Gastrocnemius medialis (tissue), 4 donors: ENCODE measurements at regions not wholly inside any gene's neighbourhood (a gene's known extent, or its start where the extent isn't known, plus 50 kb on each side); places are given as distances from the start of the nearest gene placed in this dataset.

Experiments used
- POLR2A ChIP-seq, 2 donors: fragments of 450-650 bp; IDR thresholded peaks; one replicate each; pipeline ENCODE4 v1.6.1; 2017; ENCODE audit warnings: antibody characterized with exemption in 2 of 2, mild to moderate bottlenecking in 2 of 2, moderate library complexity in 2 of 2
- TF ChIP-seq, protein P1 (sequence below), 5 experiments: fragments of 450-650 bp in 3 of 5; fragments of 200-600 bp in 2 of 5; sonication (generic) in 2 of 5; IDR thresholded peaks in 4 of 5; conservative IDR thresholded peaks in 1 of 5; 1 replicate in 4 of 5; 2 replicates in 1 of 5; pipeline ENCODE4 v1.5.1; 2016 to 2019; ENCODE audit warnings: antibody characterized with exemption in 5 of 5, mild to moderate bottlenecking in 3 of 5, moderate library complexity in 3 of 5

DNA sequence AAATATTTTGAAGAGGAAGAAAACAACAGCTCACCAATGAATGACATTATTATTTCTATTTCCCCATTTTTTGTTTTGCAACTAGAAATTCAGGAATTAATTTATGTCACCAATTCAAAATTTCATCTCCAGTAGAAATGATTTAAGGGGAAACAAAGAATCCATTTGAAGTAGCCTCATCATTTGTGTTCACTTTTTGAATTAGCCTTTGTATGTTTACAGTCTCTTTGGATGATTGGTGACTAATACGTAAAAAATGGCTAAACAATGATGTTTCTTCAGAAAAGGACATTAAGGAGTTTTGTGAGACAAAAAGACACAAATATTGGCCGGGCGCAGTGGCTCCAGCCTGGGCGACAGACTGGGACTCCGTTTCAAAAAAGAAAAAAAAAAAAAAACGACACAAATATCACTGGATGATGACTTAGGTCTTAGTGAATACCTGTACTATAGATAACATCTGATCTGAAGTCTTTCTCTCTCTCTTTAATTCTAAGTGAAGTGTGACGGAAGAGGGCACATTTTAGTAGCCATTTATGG, 313.2 kb downstream of the PIK3C3 start:
- no peak for TF ChIP-seq POLR2A (IDR thresholded peaks at IDR 0.05)
- TF ChIP-seq, protein P1, sequence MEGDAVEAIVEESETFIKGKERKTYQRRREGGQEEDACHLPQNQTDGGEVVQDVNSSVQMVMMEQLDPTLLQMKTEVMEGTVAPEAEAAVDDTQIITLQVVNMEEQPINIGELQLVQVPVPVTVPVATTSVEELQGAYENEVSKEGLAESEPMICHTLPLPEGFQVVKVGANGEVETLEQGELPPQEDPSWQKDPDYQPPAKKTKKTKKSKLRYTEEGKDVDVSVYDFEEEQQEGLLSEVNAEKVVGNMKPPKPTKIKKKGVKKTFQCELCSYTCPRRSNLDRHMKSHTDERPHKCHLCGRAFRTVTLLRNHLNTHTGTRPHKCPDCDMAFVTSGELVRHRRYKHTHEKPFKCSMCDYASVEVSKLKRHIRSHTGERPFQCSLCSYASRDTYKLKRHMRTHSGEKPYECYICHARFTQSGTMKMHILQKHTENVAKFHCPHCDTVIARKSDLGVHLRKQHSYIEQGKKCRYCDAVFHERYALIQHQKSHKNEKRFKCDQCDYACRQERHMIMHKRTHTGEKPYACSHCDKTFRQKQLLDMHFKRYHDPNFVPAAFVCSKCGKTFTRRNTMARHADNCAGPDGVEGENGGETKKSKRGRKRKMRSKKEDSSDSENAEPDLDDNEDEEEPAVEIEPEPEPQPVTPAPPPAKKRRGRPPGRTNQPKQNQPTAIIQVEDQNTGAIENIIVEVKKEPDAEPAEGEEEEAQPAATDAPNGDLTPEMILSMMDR (IDR thresholded peaks at IDR 0.05 in 4 of 5, conservative IDR thresholded peaks at IDR 0.05 in 1 of 5), result no peak
